HAP-1 (cell line): ENCODE measurements at regions not wholly inside any gene's neighbourhood (a gene's known extent, or its start where the extent isn't known, plus 50 kb on each side); places are given as distances from the start of the nearest gene placed in this dataset.
"Not testable (repeated sequence)": the region's sequence is repeated elsewhere in the genome, so short reads cannot be mapped to it uniquely, and the experiment has no call there.

ENCODE experiments used
- DNase-seq, 2 experiments: peaks; one replicate each; pipeline ENCODE4 v3.0.0-alpha.2; 2016 to 2020; ENCODE audit warnings: low spot score in 2 of 2
- H3K27me3 ChIP-seq: fragments of 250-450 bp; sonication (Bioruptor Pico); 2 replicates; pipeline ENCODE4 v1.5.1; 2020; ENCODE audit warnings: low read depth, mild to moderate bottlenecking, moderate library complexity
- H3K36me3 ChIP-seq: fragments of 250-450 bp; sonication (Bioruptor Pico); replicated peaks from 2 replicates; pipeline ENCODE4 v1.5.1; 2020; ENCODE audit warnings: mild to moderate bottlenecking
- H3K4me1 ChIP-seq: fragments of 250-450 bp; sonication (Bioruptor Pico); 2 replicates; pipeline ENCODE4 v1.5.1; 2020; ENCODE audit warnings: mild to moderate bottlenecking
- H3K4me3 ChIP-seq: fragments of 250-450 bp; sonication (Bioruptor Pico); 2 replicates; pipeline ENCODE4 v1.5.1; 2020; ENCODE audit warnings: mild to moderate bottlenecking, moderate library complexity
- H3K9me3 ChIP-seq: fragments of 250-450 bp; sonication (Bioruptor Pico); 2 replicates; pipeline ENCODE4 v1.5.1; 2020; ENCODE audit warnings: mild to moderate bottlenecking, moderate library complexity
- in situ Hi-C: fragments of 300-500 bp; cut with MboI; formaldehyde crosslinking; loops from 3 replicates; pipeline ENCODE4 v1.14.3; 2020; ENCODE audit warnings: low sequenced_read_pairs, inconsistent platforms, mixed read lengths

DNA sequence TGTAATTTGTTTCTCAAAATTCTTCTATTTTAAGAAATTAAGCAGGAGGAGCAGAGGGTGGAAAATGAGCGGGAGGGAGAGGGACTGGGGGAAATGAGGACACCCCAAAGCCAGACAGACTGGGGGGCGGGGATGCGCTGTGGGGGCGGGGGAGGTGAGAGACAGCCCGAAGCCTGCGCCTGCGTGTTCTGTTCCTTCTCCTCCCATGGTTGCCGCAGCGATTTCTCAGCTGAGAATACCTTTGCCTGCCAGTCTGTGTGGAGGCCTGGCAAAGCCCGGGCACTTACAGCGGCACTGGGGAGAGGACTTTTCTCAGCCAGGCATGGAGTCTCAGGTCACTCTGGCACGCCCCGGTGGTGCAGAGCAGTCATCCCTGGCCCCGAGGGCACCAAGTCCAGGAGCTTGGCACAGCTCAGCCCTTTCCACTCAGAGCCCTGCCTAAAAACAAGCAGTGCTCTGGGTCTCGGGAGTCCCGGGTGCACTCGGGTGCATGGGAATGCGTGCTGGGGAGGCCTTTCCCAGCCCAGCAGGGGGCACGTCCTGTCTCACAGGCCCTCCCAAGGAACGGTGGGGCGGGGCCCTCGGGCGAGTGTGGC, 289.3 kb upstream of the HS6ST1 start:
- Histone ChIP-seq H3K27me3 (no peaks in the 10 kb centered on the region), H3K36me3 (no peaks in the 10 kb centered on the region), H3K4me3 (no peak overlapping the region), H3K9me3 (no peaks in the 10 kb centered on the region), H3K4me1 (no peaks in the 10 kb centered on the region)
- in situ Hi-C loops, result no loop called here
- DNase-seq, result no peak

DNA sequence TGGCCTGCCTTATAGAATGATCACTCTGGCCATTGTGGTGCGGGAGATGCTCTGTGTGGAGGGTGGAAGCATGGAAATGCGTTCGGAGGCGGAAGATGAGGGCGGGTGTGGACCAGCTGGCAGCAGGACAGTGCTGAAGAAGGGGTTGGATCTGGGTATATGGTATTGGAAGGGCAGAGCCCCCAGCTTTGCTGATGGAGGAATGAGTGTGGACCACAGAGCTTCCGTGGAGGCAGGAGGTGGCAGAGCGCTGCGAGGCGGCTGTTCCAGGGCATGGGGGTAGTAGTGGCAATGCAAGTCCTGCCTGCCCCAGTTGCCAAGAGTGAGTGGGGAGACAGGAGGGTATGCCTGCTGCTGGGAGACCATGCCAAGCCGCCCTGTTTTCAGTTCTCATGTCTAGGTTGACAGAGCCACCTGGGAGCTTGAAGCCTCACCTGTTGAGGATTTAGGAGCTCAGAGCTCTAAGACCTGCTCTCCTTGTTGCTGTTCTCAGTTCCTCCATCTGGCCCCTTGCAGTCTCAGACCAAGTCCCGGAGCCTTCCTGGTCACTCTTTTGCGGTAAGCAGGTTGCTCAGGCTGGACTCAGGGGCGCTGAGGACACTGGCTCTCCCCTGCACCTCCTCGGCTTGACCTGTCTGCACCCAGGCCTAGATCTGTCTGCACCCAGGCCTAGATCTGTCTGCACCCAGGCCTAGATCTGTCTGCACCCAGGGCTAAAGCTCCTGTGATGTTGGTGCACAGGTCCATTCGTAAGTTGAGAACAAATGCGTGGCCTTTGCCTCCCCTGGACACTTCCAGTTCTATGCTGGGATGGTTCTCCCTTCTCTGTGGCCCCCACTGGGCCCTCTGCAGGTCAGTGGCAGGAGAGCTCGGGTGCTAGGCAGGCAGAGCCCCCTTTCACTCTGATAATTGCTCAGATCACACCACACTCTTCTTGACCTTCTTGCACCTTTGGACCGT, 290.5 kb upstream of the HS6ST1 start:
- no peaks in the 10 kb centered on the region for H3K27me3 ChIP-seq
- DNase-seq, result no peak
- H3K4me1 ChIP-seq, result no peaks in the 10 kb centered on the region
- H3K9me3 ChIP-seq, result no peaks in the 10 kb centered on the region
- no peaks in the 10 kb centered on the region for H3K36me3 ChIP-seq
- in situ Hi-C loops, result no loop called here
- no peak overlapping the region for H3K4me3 ChIP-seq

DNA sequence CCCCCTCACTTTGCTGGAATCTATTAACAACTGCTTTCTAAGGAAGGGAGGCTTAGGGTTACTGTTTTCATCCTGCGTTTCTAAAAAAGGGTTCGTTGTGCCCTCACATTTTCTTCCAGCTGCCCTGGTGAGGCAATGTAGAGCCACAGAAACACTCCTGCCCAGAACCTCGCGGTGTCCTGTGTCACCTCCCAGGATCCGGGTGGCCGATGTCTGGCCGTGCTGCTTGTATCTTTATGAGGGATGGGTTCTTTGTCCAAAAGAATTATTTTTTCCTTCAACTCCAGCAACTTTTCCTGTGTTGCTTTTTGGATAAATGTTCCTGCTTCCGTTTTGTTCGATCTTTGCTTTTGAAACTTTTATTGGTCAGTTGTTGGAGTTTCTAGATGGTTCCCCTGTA, 291.8 kb upstream of the HS6ST1 start:
- Histone ChIP-seq H3K27me3 (no peaks in the 10 kb centered on the region), H3K36me3 (no peaks in the 10 kb centered on the region), H3K4me3 (no peak overlapping the region), H3K9me3 (no peaks in the 10 kb centered on the region), H3K4me1 (no peaks in the 10 kb centered on the region)
- in situ Hi-C loops, result no loop called here
- no peak for DNase-seq

DNA sequence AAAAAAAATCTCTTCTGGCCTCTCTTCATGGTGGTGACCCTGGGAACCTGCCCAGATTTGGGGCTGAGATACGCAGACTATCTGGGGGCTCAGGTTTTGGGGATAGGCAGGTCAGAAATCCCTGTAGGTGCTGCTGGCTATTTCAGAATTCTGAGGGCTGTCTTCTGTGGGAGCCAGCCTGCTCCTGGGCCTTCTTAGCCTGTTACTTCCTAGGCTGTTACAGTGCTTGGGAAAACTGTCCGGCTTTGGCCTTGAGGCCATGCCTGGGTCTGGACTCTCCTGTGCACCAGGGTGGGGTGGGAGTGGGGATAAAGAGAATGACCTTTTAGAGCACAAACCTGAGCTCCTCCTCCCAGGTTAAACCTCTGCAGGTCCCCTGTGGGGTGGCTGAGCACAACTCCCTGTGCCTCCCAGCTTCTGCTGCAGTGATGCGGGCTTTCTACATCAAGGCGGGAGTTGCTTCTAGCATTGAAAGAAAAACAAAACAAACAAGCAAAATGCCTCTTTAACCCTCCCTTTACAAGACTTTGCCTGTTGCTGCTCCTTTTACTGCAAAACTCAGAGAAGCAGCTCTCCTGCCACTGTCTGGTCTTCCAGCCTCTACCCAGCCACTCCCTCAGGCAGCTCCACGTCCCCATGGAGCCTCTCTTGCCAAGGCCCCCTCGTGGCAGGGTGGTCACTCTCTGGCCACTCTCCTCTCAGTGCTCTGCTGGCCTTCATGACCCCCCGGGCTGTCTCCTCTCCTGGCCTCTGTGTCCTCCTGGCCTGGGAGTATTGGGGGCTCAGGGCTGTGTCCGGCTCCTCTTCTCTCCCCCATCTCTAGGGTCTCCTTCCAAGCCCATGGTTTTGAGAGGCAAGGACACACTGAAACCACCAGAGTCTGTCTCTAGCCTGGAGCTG, 293.0 kb upstream of the HS6ST1 start:
- Histone ChIP-seq H3K9me3 (no peaks in the 10 kb centered on the region), H3K36me3 (no peaks in the 10 kb centered on the region), H3K4me3 (no peak overlapping the region), H3K27me3 (no peaks in the 10 kb centered on the region), H3K4me1 (no peaks in the 10 kb centered on the region)
- in situ Hi-C loops, result no loop called here
- no peak for DNase-seq

DNA sequence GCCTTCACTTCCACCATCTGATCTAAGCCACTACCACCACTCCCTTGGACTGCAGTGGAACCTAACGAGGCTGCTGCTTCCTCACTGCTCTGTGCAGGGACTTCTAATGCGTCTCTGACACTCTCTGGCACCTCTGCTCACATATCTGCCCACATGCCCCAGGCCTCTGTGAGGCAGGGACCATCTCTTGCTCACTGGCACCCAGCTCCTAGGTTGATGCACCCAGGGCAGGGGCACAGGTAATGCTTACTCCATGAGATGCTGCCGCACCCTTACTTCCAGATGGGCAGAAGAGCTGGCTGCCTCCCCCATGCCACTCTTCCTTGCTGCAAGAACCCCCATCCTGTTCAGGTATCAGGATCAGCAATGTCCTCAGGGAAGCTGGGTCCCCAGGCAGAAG, 294.0 kb upstream of the HS6ST1 start:
- no peak for DNase-seq
- Histone ChIP-seq H3K36me3 (no peaks in the 10 kb centered on the region), H3K4me3 (no peak overlapping the region), H3K4me1 (no peaks in the 10 kb centered on the region), H3K9me3 (no peaks in the 10 kb centered on the region), H3K27me3 (no peaks in the 10 kb centered on the region)
- in situ Hi-C loops, result no loop called here

DNA sequence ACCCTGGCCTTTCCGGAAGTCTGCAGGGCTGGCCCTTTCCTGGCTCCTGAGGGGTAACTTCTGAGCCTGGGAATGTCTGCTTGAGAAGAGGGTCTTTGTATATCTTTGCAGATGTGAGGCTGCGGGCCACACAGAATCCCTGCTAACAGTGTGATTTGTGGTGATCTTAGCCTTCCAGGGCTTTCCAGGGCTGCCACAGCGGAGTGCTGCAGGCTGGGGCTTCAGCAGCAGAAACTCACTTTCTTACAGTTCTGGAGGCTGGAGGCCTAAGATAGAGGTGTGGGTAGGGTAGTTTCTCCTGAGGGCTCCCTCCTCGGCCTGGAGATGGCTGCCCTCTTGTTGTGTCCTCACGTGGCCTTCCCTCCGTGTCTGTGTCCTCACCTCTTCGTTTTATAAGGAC, 294.7 kb upstream of the HS6ST1 start:
- Histone ChIP-seq H3K4me1 (no peaks in the 10 kb centered on the region), H3K9me3 (no peaks in the 10 kb centered on the region), H3K4me3 (no peak overlapping the region), H3K27me3 (no peaks in the 10 kb centered on the region), H3K36me3 (no peaks in the 10 kb centered on the region)
- DNase-seq, result no peak
- in situ Hi-C loops, result no loop called here

DNA sequence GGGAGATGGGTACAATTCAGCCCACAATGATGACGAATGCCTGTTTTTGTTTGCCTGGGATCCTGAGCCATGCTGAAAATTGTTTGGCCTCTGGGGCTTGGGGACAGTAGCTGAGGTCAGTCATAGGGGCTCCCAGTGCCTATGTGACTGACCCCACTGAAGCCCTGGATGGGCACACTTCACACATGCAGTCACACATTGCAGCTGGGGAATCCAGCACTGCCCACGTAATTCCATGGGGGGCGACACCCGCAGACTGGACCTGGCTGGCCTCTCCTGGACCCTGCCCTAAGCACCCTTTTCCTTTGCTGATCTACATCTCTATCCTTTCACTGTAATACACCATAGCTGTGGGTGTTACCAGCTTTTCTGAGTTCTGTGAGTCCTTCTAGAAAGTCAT, 295.2 kb upstream of the HS6ST1 start:
- Histone ChIP-seq H3K36me3 (no peaks in the 10 kb centered on the region), H3K4me1 (no peaks in the 10 kb centered on the region), H3K4me3 (no peak overlapping the region), H3K27me3 (no peaks in the 10 kb centered on the region), H3K9me3 (no peaks in the 10 kb centered on the region)
- in situ Hi-C loops, result no loop called here
- no peak for DNase-seq

DNA sequence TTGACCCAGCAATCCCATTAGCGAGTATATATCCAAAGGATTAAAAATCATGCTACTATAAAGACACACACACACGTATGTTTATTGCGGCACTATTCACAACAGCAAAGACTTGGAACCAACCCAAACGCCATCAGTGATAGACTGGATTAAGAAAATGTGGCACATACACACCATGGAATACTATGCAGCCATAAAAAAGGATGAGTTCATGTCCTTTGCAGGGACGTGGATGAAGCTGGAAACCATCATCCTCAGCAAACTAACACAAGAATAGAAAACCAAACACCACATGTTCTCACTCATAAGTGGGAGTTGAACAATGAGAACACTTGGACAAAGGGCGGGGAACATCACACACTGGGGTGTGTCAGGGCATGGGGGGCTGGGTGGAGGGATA, 296.2 kb upstream of the HS6ST1 start:
- H3K9me3 ChIP-seq, H3K4me1 ChIP-seq, DNase-seq, H3K36me3 ChIP-seq, in situ Hi-C loops, H3K27me3 ChIP-seq, H3K4me3 ChIP-seq: not testable (repeated sequence)

DNA sequence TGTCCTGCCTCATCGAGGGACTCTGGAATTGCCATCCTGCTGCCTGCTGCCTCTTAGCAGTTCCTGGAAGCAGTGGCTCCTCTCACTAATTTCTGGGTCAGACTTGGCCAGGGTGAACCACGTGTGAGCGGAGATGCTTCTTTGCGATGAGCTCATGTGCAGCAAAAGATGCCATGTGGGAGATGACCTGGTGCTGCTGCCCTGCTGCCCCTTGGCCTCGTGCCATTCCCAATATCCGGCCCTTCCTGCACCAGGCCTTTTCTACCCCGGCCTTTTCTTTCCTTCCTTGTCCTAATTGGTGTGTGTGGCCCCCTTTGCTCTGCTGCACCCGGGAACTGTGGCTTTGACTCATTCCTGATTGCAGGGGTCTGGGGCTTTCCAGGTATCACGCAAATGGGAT, 296.9 kb upstream of the HS6ST1 start:
- DNase-seq, result no peak
- H3K4me3 ChIP-seq, result no peak overlapping the region
- H3K9me3 ChIP-seq, result no peaks in the 10 kb centered on the region
- in situ Hi-C loops, result no loop called here
- H3K27me3 ChIP-seq, result no peaks in the 10 kb centered on the region
- no peaks in the 10 kb centered on the region for H3K4me1 ChIP-seq
- no peaks in the 10 kb centered on the region for H3K36me3 ChIP-seq

DNA sequence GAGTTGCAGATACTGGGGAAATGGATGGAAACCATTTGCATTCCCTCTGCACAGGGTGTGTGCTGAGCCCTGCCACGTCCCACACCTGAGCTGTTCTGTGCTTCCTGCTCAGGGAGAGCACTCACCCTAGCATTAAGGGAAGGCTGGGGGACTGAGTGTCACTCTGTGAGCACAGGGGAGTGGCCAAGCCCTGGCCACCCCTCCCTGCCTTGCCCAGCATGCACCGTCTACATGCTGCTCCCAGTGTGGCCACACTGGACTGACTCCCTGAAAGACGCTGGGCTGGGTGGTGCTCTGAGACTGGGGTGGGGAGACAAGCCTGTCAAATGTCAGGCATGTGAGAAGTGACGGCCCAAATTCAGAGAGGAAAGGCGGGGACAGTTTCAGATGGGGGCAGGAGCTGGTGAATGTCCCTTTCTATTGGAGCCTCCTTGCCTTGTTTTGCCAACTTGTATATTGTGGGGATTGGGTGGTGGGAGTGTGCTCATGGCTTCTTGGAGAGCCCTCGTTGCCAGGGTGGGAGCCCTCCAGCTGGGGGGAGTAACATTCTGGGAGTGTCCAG, 298.4 kb upstream of the HS6ST1 start:
- Histone ChIP-seq H3K4me3 (no peak overlapping the region), H3K36me3 (no peaks in the 10 kb centered on the region), H3K9me3 (no peaks in the 10 kb centered on the region), H3K27me3 (no peaks in the 10 kb centered on the region), H3K4me1 (no peaks in the 10 kb centered on the region)
- in situ Hi-C loops, result no loop called here
- no peak for DNase-seq

DNA sequence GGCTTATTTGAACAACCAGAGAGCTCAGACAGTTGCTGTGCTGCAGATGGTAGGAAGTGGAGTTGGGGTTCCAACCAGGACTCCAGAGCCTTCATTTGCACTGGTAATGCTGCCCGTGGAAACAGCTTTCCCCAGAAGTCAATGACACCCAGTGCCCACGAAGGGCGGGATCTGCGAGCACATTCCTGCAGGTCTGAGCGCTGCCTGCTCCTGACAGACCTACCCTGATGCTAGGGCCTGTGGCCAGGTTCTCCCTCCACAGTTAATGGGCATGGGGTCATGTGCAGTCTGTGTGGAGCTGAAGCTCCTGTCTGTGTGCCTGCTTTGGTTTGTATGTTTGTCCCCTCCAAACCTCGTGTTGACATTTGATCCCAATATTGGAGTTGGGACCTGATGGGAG, 299.0 kb upstream of the HS6ST1 start:
- no peaks in the 10 kb centered on the region for H3K4me1 ChIP-seq
- H3K9me3 ChIP-seq, result no peaks in the 10 kb centered on the region
- no peak for DNase-seq
- no peaks in the 10 kb centered on the region for H3K27me3 ChIP-seq
- in situ Hi-C loops, result no loop called here
- no peak overlapping the region for H3K4me3 ChIP-seq
- no peaks in the 10 kb centered on the region for H3K36me3 ChIP-seq

DNA sequence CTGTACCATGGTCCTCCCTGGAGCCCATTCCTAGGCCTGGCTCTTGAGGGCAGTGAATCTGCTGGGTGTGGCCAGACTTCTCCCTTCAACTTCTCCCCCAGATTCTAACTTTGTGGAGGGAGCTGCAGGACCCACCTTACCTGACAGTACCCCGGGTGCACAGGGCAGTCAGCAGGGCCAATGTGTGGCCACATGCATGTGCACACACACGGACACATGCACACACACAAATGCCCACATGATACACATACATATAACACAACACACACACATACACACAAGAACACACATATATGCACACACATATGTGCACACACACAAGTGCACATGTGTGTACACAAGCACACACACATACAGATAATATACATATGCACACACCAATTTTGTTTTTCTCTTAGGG, 300.0 kb upstream of the HS6ST1 start:
- Histone ChIP-seq H3K36me3 (no peaks in the 10 kb centered on the region), H3K4me1 (no peaks in the 10 kb centered on the region), H3K9me3 (no peaks in the 10 kb centered on the region), H3K27me3 (no peaks in the 10 kb centered on the region), H3K4me3 (no peak overlapping the region)
- in situ Hi-C loops, result no loop called here
- DNase-seq, result no peak

DNA sequence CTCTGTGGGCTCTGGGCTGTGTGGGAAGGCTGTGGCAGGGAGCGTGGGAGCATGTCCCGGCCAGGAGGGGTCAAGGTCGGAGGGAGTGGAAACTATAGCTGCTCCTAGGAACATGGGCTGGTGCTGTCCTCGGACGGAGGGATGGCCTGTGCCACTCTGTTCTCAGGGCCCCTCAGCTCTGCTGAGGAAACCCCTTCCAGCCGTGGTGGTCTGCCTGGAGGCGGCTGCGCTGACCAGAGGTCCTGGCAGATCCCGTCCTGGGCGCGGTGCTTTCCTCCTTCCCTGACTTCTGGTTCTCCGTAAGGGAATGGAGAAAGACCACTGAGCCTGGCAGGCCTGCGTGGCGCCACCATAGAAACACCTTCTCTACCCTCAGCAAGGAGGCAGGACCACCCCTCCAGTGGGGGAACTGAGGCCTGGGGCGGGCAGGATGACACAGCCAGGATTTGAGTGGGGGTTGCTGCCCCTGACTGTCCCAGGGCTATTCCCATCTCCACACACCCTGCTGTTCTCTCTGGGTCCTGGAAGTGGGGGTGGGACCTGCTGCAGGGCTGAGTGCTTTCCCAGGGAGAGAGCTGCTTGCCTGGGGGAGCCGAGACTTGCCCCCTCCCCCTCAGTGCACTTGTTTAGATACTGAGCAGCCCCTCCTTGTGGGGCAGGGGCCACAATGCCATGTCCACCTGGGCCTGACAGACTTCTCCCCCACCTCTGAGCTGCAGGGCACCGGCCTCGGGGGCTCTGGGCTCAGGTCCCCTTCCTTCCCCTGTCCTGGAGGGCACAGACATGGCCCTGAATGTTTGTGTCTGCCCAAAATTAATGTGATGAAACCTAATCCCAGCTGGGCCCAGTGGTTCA, 301.0 kb upstream of the HS6ST1 start:
- no peaks in the 10 kb centered on the region for H3K9me3 ChIP-seq
- no peak for DNase-seq
- in situ Hi-C loops, result no loop called here

More for the DNA sequence above, 301.0 kb upstream of the HS6ST1 start:
- Histone ChIP-seq H3K27me3 (no peaks in the 10 kb centered on the region), H3K36me3 (no peaks in the 10 kb centered on the region), H3K4me3 (no peak overlapping the region), H3K4me1 (no peaks in the 10 kb centered on the region)
